ENCODE measurements at regions not wholly inside any gene's neighbourhood (a gene's known extent, or its start where the extent isn't known, plus 50 kb on each side); places are given as distances from the start of the nearest gene placed in this dataset.

DNA sequence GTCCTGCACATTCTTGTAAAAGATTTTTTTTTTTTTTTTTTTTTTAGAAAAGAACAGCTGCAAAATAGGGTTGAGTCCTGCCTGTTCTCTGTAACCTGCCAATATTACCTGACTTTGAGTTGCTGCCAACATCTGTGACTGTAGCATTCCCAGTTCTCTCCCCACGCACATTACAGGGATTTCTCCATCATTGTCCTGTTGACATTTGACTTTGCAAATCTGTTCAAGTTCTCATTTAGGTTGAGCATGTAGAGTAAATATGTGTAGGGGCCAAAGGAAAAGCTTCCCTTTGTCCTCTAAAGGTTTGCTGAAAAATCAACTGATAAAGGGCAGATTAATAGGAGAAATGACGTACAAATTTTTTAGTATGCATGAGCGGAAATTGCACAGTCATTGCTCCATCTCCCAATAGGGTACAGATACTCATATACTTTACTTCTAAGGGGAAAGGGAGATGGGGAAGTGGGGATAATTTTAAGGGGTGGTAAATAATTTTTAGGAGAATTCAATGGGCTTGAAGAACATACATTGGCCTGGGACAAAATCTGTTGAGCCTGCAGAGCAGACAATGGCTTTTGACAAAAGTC is 385.5 kb downstream of the PIK3C3 start:
- TF ChIP-seq CTCF (IDR thresholded peaks at IDR 0.05 in 8 of 11, conservative IDR thresholded peaks at IDR 0.05 in 3 of 11) (no peak), POLR2A (IDR thresholded peaks at IDR 0.05) (no peak)

Data from spleen (tissue), 7 donors.